BJ (cell line): ENCODE measurements at regions not wholly inside any gene's neighbourhood (a gene's known extent, or its start where the extent isn't known, plus 50 kb on each side); places are given as distances from the start of the nearest gene placed in this dataset.

Source experiments
- CTCF ChIA-PET: fragments of 350-600 bp; formaldehyde crosslinking; extraction: SDS; loops from one replicate; lab custom pipeline; 2021; ENCODE audit warnings: antibody characterized with exemption, inconsistent platforms; lab: Yijun Ruan, JAX
- POLR2A ChIA-PET: fragments of 300-600 bp; sonication (Branson Sonifier 250); formaldehyde crosslinking; extraction: SDS; loops from one replicate; lab custom pipeline; 2021; ENCODE audit warnings: antibody characterized with exemption; lab: Charles Lee
- DNase-seq: peaks from one replicate; pipeline ENCODE4 v3.0.0-alpha.2; 2011; ENCODE audit warnings: low read depth
- H3K27me3 ChIP-seq: 2 replicates; pipeline ENCODE4 v1.6.0; 2011; ENCODE audit warnings: low read length; ENCODE audit not compliant: control insufficient read depth, insufficient read depth
- H3K36me3 ChIP-seq: 2 replicates; pipeline ENCODE4 v1.5.1; 2011; ENCODE audit warnings: low read length; ENCODE audit not compliant: control insufficient read depth, insufficient read depth
- H3K4me3 ChIP-seq: 2 replicates; pipeline ENCODE4 v1.5.1; 2011; ENCODE audit warnings: low read depth, mild to moderate bottlenecking, control low read depth, low read length
- CTCF ChIP-seq: IDR thresholded peaks from 2 replicates; pipeline ENCODE4 v1.5.1; 2011; ENCODE audit warnings: low read depth, mild to moderate bottlenecking, control low read depth, inconsistent platforms, low read length, moderate library complexity; ENCODE audit not compliant: insufficient read depth

GRCh38 chr13:82115391-82115790 is 1766.9 kb downstream of the SLITRK1 start:
- Histone ChIP-seq H3K27me3 (no peaks in the 10 kb centered on the region), H3K36me3 (no peaks in the 10 kb centered on the region), H3K4me3 (no peak overlapping the region)
- no peak for DNase-seq
- CTCF ChIA-PET, result no interaction called here
- POLR2A ChIA-PET, result no interaction called here
- no peak for TF ChIP-seq CTCF

DNA sequence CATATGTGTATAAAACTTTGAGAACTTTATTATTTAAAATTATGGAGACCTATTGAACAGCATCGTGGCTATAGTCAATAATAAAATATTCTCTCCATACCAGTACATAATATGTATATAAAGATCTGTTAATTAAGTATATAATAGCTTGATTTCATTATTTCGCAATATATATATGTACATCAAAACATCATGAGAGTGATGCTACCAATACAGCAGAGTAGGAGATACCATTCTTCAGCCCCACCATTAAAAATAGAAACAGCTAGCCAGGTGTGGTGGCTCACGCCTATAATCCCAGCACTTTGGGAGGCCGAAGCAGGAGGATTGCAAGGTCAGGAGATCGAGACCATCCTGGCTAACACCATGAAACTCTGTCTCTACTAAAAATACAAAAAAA is 1755.3 kb upstream of the SPRY2 start:
- no peak for TF ChIP-seq CTCF
- Histone ChIP-seq H3K4me3 (no peak overlapping the region), H3K36me3 (no peaks in the 10 kb centered on the region), H3K27me3 (no peaks in the 10 kb centered on the region)
- CTCF ChIA-PET, result interaction anchor here (1.1 kb wide), 1 partner anchor 10 kb away, joined by 3 read pairs; no protein-coding TSS in a partner anchor
- no peak for DNase-seq
- POLR2A ChIA-PET, result no interaction called here

GRCh38 chr13:82092312-82092711 is 1751.4 kb upstream of the SPRY2 start:
- Histone ChIP-seq H3K27me3 (no peaks in the 10 kb centered on the region), H3K36me3 (no peaks in the 10 kb centered on the region), H3K4me3 (no peak overlapping the region)
- TF ChIP-seq CTCF, result no peak
- POLR2A ChIA-PET, result no interaction called here
- DNase-seq, result no peak
- CTCF ChIA-PET, result no interaction called here

GRCh38 chr13:82088781-82089180 is 1747.9 kb upstream of the SPRY2 start:
- POLR2A ChIA-PET, result no interaction called here
- no peak for DNase-seq
- CTCF ChIA-PET, result no interaction called here
- no peak overlapping the region for H3K4me3 ChIP-seq
- TF ChIP-seq CTCF, result no peak
- H3K36me3 ChIP-seq, result no peaks in the 10 kb centered on the region
- H3K27me3 ChIP-seq, result no peaks in the 10 kb centered on the region

- ChIA-PET POLR2A (no interaction called here), CTCF (no interaction called here)
- Histone ChIP-seq H3K27me3 (no peaks in the 10 kb centered on the region), H3K36me3 (no peaks in the 10 kb centered on the region), H3K4me3 (no peak overlapping the region)
- no peak for TF ChIP-seq CTCF
- no peak for DNase-seq
Observed at GRCh38 chr13:82076496-82076895, 1735.6 kb upstream of the SPRY2 start.
